Body of pancreas (tissue), 4 donors: ENCODE measurements at regions not wholly inside any gene's neighbourhood (a gene's known extent, or its start where the extent isn't known, plus 50 kb on each side); places are given as distances from the start of the nearest gene placed in this dataset.

ENCODE experiments used
- ATAC-seq: fragments of 150-250 bp; one replicate; pipeline ENCODE4 v1.9.1; 2016
- DNase-seq, 4 donors: peaks; one replicate each; pipeline ENCODE4 v3.0.0-alpha.2; 2019
- H3K27ac ChIP-seq, 4 donors: fragments of 200-600 bp; sonication (generic); 1 replicate in 3 of 4; 2 replicates in 1 of 4; pipeline versions ENCODE4 v1.5.1 to v1.6.1; 2016 to 2019; ENCODE audit warnings: mild to moderate bottlenecking in 1 of 4, mixed read lengths in 1 of 4, moderate library complexity in 1 of 4
- H3K27me3 ChIP-seq, 2 donors: fragments of 200-600 bp; sonication (generic); one replicate each; pipeline ENCODE4 v1.6.0; 2016; ENCODE audit warnings: mild to moderate bottlenecking in 1 of 2
- H3K36me3 ChIP-seq, 2 donors: fragments of 200-600 bp; sonication (generic); replicated peaks in 1 of 2; 2 replicates each; pipeline ENCODE4 v1.5.1; 2016; ENCODE audit warnings: low read depth in 2 of 2; ENCODE audit not compliant: insufficient read depth in 1 of 2
- H3K4me1 ChIP-seq: fragments of 200-600 bp; sonication (generic); one replicate; pipeline ENCODE4 v1.6.0; 2016
- H3K4me3 ChIP-seq, 2 donors: fragments of 200-600 bp; sonication (generic); 1 replicate in 1 of 2; 2 replicates in 1 of 2; pipeline ENCODE4 v1.5.1; 2016 to 2019
- H3K9me3 ChIP-seq, 3 donors: fragments of 200-600 bp; sonication (generic); 1 replicate in 2 of 3; 2 replicates in 1 of 3; pipeline ENCODE4 v1.5.1; 2016
- POLR2A ChIP-seq, 3 donors: fragments of 450-650 bp; IDR thresholded peaks; one replicate each; pipeline ENCODE4 v1.6.1; 2016; ENCODE audit warnings: antibody characterized with exemption in 3 of 3, mild to moderate bottlenecking in 2 of 3
- WGBS, 2 donors: methylation state at CpG; one replicate each; pipeline ENCODE4 v1.1.5; 2017; 5-methylcytosine and 5-hydroxymethylcytosine counted together
- intact Hi-C: fragments of 100-400 bp; cut with DNase I; formaldehyde crosslinking; loops from one replicate; pipeline ENCODE4 v1.15.1; 2023
- TF ChIP-seq, protein P1 (sequence below), 7 experiments: fragments of 450-650 bp in 4 of 7; fragments of 200-600 bp in 3 of 7; sonication (generic) in 3 of 7; IDR thresholded peaks; one replicate each; pipeline ENCODE4 v1.5.1; 2016 to 2019; ENCODE audit warnings: antibody characterized with exemption in 7 of 7

DNA sequence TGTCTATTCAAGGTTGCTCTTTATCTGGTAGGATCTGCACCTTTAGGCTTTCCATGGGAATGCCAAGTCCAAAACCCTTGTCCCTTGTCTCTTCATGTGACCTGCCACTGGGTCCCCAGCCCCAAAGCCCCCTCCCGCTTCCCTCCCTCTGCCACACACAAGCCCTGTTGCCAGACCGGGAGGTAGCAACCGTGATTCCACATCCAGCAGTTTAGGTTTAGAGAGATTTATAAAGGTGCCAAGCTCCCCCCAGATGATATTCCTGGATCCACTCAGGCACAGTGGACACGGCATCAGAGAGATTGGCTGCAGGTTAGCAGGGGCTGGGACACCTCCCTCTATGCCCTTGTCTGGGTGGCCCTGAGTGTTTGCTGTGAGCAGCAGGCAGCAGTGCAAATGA is 504.7 kb downstream of the CCDC171 start:
- Histone ChIP-seq H3K4me1 (no peaks in the 10 kb centered on the region), H3K27ac (no peak overlapping the region), H3K36me3 (no peaks in the 10 kb centered on the region), H3K9me3 (no peaks in the 10 kb centered on the region), H3K27me3 (no peaks in the 10 kb centered on the region), H3K4me3 (no peak overlapping the region)
- intact Hi-C loops = no loop called here
- 94 to 96% methylated on average over 4 of the region's 4 CpGs for WGBS, 2 donors
- no peak for ATAC-seq
- TF ChIP-seq, protein P1, sequence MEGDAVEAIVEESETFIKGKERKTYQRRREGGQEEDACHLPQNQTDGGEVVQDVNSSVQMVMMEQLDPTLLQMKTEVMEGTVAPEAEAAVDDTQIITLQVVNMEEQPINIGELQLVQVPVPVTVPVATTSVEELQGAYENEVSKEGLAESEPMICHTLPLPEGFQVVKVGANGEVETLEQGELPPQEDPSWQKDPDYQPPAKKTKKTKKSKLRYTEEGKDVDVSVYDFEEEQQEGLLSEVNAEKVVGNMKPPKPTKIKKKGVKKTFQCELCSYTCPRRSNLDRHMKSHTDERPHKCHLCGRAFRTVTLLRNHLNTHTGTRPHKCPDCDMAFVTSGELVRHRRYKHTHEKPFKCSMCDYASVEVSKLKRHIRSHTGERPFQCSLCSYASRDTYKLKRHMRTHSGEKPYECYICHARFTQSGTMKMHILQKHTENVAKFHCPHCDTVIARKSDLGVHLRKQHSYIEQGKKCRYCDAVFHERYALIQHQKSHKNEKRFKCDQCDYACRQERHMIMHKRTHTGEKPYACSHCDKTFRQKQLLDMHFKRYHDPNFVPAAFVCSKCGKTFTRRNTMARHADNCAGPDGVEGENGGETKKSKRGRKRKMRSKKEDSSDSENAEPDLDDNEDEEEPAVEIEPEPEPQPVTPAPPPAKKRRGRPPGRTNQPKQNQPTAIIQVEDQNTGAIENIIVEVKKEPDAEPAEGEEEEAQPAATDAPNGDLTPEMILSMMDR (IDR thresholded peaks at IDR 0.05) = no peak
- TF ChIP-seq POLR2A (IDR thresholded peaks at IDR 0.05) = no peak
- DNase-seq = no peak

GRCh38 chr9:16058131-16058549 is 505.3 kb downstream of the CCDC171 start:
- H3K27ac ChIP-seq = no peak overlapping the region
- ATAC-seq (no peak), DNase-seq (no peak)

DNA sequence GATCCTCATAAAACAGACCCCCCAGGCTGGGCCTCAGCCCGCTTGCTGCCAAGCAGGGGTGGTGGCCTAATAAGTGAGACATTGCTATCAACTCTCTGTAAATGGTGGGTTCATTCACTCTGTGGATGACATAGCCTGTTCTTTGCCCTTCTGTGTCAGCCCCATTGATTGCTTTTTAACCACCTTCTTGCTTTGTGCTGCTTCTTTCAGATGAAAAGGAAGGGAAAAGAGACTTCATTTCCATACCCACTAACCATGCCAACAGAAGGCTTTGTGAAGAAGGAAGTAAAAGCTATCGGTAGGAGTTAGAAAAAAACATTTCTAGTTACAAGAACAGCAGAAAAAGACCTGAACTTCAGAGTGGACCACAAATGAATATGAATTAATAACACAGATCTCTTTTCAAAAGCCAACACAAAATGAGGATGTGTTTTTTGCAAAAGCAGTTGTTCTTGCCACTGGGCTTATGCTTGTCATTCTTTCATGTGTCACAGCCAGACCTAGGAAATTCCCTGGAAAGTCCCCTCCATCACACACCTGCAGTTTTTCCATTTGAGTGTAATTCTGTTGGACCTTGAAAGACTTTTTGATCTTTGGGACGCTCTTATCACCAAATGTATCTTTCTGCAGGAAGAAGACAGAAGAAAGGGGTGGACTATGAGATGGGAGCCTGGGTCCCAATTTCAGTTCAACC is 507.7 kb downstream of the CCDC171 start:
- Histone ChIP-seq H3K27me3 (no peaks in the 10 kb centered on the region), H3K27ac (no peak overlapping the region), H3K4me3 (no peak overlapping the region), H3K9me3 (no peaks in the 10 kb centered on the region), H3K4me1 (no peaks in the 10 kb centered on the region), H3K36me3 (no peaks in the 10 kb centered on the region)
- intact Hi-C loops = no loop called here
- ATAC-seq (no peak), DNase-seq (no peak)
- 63 to 67% methylated on average over 3 of the region's 3 CpGs for WGBS, 2 donors
- TF ChIP-seq, protein P1 (IDR thresholded peaks at IDR 0.05) = no peak
- no peak for TF ChIP-seq POLR2A (IDR thresholded peaks at IDR 0.05)

More at GRCh38 chr9:16058131-16058549, 505.3 kb downstream of the CCDC171 start:
- Histone ChIP-seq H3K4me3 (no peak overlapping the region), H3K9me3 (no peaks in the 10 kb centered on the region), H3K4me1 (no peaks in the 10 kb centered on the region), H3K36me3 (no peaks in the 10 kb centered on the region), H3K27me3 (no peaks in the 10 kb centered on the region)
- 50 to 57% methylated on average over 7 of the region's 7 CpGs for WGBS, 2 donors
- TF ChIP-seq, protein P1 (IDR thresholded peaks at IDR 0.05) = no peak
- TF ChIP-seq POLR2A (IDR thresholded peaks at IDR 0.05) = no peak
- intact Hi-C loops = no loop called here

DNA sequence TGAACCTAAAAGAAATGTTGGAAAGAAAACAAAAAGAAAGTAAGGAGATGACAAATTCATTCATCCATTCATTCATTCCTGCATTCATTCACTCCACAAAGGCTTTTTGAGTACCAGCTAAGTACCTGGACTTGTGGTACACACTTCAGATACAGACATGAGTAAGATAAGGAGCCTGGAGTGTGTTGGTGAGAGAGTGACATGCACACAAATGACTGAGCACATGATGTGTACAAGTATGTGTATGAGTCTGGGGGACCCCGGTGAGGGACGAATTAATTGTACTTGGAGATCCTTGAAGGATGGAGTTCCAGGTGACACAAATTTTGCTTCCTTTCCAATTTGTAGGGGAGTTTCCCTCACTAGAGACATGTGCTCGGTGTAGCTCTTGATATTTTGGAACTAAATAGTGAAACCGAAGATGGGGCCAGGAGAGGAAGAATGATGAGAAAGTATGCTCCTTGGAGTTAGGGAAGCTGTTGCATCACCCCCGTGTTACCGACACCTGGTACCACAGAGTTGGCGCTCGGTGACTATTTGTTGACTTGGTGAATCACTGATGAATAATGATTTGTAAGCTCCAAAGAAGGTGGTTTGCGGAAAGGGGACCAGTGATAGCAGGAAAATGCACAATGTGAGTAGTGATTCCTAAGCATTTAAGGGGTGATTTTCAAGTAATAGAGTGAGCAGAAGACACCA is 509.8 kb downstream of the CCDC171 start:
- H3K9me3 ChIP-seq = no peaks in the 10 kb centered on the region
- ATAC-seq (no peak), DNase-seq (no peak)
- no peak overlapping the region for H3K27ac ChIP-seq
- H3K4me1 ChIP-seq = no peaks in the 10 kb centered on the region
- WGBS, 2 donors = 86 to 87% methylated on average over 9 of the region's 9 CpGs
- no peaks in the 10 kb centered on the region for H3K27me3 ChIP-seq
- H3K36me3 ChIP-seq = no peaks in the 10 kb centered on the region
- TF ChIP-seq, protein P1 (IDR thresholded peaks at IDR 0.05) = no peak
- no peak for TF ChIP-seq POLR2A (IDR thresholded peaks at IDR 0.05)
- no peak overlapping the region for H3K4me3 ChIP-seq
- intact Hi-C loops = no loop called here

- no peak for ATAC-seq
- H3K9me3 ChIP-seq = no peaks in the 10 kb centered on the region
- no peak overlapping the region for H3K27ac ChIP-seq
- intact Hi-C loops = no loop called here
- TF ChIP-seq, protein P1 (IDR thresholded peaks at IDR 0.05) = no peak
- no peak for TF ChIP-seq POLR2A (IDR thresholded peaks at IDR 0.05)
- H3K36me3 ChIP-seq = no peaks in the 10 kb centered on the region
- no peak overlapping the region for H3K4me3 ChIP-seq
- H3K4me1 ChIP-seq = no peaks in the 10 kb centered on the region
- no peak for DNase-seq
- H3K27me3 ChIP-seq = no peaks in the 10 kb centered on the region
- WGBS, 2 donors = 75 to 78% methylated on average over 5 of the region's 5 CpGs
Measured at GRCh38 chr9:16063241-16063591, 510.4 kb downstream of the CCDC171 start.
